Stimulated activated naive B cell treated with anti-CD40 and anti-IgM and Interleukin-4, amounts not matched to agents 10 μg/mL and 1 μg/mL and 100 μg/mL, for 72 hours (primary cell): ENCODE measurements at regions not wholly inside any gene's neighbourhood (a gene's known extent, or its start where the extent isn't known, plus 50 kb on each side); places are given as distances from the start of the nearest gene placed in this dataset.
"Not testable (repeated sequence)": the region's sequence is repeated elsewhere in the genome, so short reads cannot be mapped to it uniquely, and the experiment has no call there.

Experiments used
- ATAC-seq, 2 donors: fragments of 150-1000 bp; cut with Tn5 transposase; replicated peaks; 2 replicates each; pipeline ENCODE4 v1.10.0; 2021; ENCODE audit warnings: moderate library complexity in 1 of 2
- DNase-seq: peaks from one replicate; pipeline ENCODE4 v3.0.0; 2021
- H3K27ac Mint-ChIP-seq: one replicate; pipeline ENCODE4 v1.8.0; 2022; ENCODE audit warnings: mild to moderate bottlenecking, mixed read lengths
- H3K27me3 Mint-ChIP-seq, 2 donors: one replicate each; pipeline ENCODE4 v1.8.0; 2022; ENCODE audit warnings: mixed read lengths in 2 of 2
- H3K36me3 Mint-ChIP-seq, 2 donors: one replicate each; pipeline ENCODE4 v1.8.0; 2022; ENCODE audit warnings: mixed read lengths in 2 of 2, mild to moderate bottlenecking in 1 of 2
- H3K4me1 Mint-ChIP-seq, 2 donors: one replicate each; pipeline ENCODE4 v1.8.0; 2022; ENCODE audit warnings: mixed read lengths in 2 of 2, mild to moderate bottlenecking in 1 of 2
- H3K4me3 Mint-ChIP-seq, 2 donors: one replicate each; pipeline ENCODE4 v1.8.0; 2022; ENCODE audit warnings: mild to moderate bottlenecking in 2 of 2, mixed read lengths in 2 of 2, moderate library complexity in 1 of 2
- H3K9me3 Mint-ChIP-seq, 2 donors: one replicate each; pipeline ENCODE4 v1.8.0; 2022; ENCODE audit warnings: mixed read lengths in 2 of 2, mild to moderate bottlenecking in 1 of 2

DNA sequence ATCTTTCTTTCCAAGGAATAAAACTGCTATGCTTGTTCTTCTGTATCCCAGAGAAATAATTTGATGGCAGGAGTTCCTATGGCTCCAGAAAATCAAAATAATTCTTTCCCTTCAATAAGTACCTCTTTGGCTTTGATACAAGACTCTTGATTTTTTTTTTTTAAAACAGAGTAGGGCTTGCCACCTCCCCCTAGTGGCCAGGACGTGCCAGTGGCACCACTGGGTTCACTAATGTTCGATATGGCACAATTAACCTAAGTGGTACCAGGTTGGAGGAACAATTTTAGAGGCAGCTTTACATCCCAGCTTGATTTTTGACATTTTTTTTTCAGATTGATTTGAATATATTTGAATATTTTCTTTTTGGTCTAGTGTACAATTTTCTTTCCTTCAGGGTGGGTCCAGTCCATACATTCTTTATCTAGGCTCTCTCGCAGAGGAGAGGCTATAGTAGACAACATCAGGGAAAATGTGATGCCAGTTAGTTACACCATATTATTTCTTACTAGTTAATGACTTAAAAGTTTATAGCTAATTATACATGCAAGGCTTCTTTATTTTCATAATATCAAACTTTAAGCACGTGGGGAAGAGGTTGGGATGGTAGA is 330.9 kb downstream of the S1PR1 start:
- ATAC-seq (peak; percentile 80 to 84), DNase-seq (peak; percentile 23)
- peaks cover 10 to 17% of the 10 kb centered on the region in 2 donors for H3K27me3 Mint-ChIP-seq

DNA sequence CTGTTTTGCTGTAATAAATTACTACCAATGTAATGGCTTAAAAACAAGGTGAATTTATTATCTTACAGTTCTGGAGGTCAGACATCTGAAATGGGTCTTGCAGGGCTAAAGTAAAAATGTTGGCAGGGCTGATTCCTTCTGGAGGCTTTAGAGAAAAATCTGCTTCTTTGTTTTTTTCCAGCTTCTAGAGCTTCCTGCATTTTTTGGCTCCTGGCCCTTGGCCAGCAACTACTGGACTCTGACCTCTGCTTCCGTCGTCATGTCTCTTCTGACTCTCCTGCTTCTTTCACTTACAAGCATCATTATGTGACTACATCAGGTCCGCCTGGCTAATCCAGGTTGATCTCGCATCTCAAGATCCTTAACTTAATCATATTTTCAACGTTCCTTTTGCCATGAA is 350.9 kb downstream of the S1PR1 start:
- ATAC-seq (no peak), DNase-seq (no peak)
- peaks cover 6 to 17% of the 10 kb centered on the region in 2 donors for H3K27me3 Mint-ChIP-seq
- no peaks in the 10 kb centered on the region for H3K9me3 Mint-ChIP-seq
- H3K36me3 Mint-ChIP-seq = no peaks in the 10 kb centered on the region
- H3K4me3 Mint-ChIP-seq = no peak overlapping the region
- no peak overlapping the region for H3K27ac Mint-ChIP-seq
- no peaks in the 10 kb centered on the region for H3K4me1 Mint-ChIP-seq

More for the DNA sequence above, 330.9 kb downstream of the S1PR1 start:
- Mint-ChIP-seq H3K27ac (no peak overlapping the region), H3K4me3 (no peak overlapping the region), H3K36me3 (peaks cover 0 to 3% of the 10 kb centered on the region in 2 donors), H3K4me1 (no peaks in the 10 kb centered on the region), H3K9me3 (peaks cover 2 to 4% of the 10 kb centered on the region in 2 donors)

DNA sequence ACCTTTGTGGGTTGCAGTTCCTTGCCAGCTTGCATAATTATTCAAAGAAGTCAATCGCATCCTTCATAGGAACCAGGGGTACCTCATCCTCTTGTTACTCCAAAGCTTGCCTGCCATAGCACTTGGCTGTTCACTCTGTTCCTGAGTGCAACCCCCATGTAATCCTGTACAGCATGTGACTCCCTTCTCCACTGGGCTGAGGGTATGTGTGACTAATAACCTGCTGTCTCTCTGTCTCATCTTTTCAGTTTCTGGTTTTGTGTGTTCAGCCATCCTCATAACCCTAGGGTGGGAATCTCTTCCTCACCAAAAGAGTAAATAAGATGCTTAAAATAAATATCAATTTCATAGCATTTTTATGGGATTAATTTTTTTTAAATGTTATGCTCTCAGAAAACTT is 351.9 kb downstream of the S1PR1 start:
- DNase-seq = no peak
- no peaks in the 10 kb centered on the region for H3K4me1 Mint-ChIP-seq
- H3K27ac Mint-ChIP-seq = no peak overlapping the region
- ATAC-seq = no peak
- H3K27me3 Mint-ChIP-seq = peaks cover 6 to 9% of the 10 kb centered on the region in 2 donors
- no peaks in the 10 kb centered on the region for H3K9me3 Mint-ChIP-seq
- no peaks in the 10 kb centered on the region for H3K36me3 Mint-ChIP-seq
- no peak overlapping the region for H3K4me3 Mint-ChIP-seq

DNA sequence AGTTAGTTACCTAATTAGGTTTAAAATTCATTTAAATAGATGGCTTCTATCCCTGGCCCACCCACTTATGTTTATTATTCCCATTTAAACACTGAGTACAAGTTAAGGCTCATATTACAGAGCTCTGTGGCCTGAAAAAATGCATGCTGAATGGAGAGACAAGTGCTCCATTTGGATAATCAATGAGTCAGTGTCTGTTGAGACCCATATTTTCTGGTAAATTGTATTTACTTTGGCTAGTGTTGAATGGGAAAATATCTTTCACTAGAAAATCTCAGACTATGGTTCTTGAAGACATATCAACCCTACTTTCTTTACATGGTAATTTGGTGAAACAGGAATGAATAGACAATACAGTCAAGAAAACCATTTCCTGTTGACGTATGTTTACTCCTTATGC is 356.0 kb downstream of the S1PR1 start:
- DNase-seq (no peak), ATAC-seq (no peak)
- Mint-ChIP-seq H3K27me3 (peaks cover 6% of the 10 kb centered on the region in 2 donors), H3K4me1 (no peaks in the 10 kb centered on the region), H3K27ac (no peak overlapping the region), H3K4me3 (no peak overlapping the region), H3K9me3 (no peaks in the 10 kb centered on the region), H3K36me3 (no peaks in the 10 kb centered on the region)

DNA sequence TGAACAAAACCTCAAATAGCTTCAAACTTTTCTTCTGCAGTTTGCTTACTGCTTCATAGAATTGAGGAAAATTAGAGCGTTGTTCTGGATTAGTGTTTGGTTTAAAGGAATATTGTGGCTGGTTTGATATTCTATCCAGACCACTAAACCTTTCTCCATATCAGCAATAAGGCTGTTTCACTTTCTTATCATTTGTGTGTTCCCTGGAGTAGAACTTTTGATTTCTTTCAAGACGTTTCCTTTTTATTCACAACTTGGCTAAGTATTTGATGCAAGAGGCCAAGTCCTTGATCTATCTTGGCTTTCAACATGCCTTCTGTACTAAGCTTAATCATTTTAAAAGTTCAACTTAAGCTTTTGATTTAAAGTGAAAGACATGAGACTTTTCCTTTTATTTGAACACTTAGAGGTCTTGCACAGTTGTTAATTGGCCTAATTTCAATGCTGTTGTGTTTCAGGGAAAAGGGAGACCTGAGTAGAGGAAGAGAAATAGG is 359.1 kb downstream of the S1PR1 start:
- no peak for ATAC-seq
- no peak for DNase-seq
- H3K27ac Mint-ChIP-seq = no peak overlapping the region
- no peak overlapping the region for H3K4me3 Mint-ChIP-seq
- H3K4me1 Mint-ChIP-seq = no peaks in the 10 kb centered on the region
- H3K36me3 Mint-ChIP-seq = no peaks in the 10 kb centered on the region
- no peaks in the 10 kb centered on the region for H3K27me3 Mint-ChIP-seq
- H3K9me3 Mint-ChIP-seq = no peaks in the 10 kb centered on the region

DNA sequence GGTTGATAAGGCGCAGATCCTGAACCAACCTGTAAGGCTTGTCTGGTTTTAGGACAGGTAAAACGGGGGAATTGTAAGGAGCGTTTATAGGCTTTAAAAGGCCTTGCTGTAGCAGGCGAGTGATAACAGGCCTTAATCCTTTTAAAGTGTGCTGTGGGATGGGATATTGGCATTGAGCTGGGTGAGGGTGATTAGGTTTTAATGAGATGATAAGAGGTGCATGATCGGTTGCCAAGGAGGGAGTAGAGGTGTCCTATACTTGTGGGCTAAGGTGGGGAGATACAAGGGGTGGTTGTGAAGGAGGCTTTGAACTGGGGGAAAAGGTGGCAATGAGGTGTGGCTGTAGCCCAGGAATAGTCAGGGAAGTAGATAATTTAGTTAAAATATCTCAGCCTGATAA is 363.8 kb downstream of the S1PR1 start:
- DNase-seq, H3K9me3 Mint-ChIP-seq, H3K27ac Mint-ChIP-seq, H3K4me3 Mint-ChIP-seq, H3K36me3 Mint-ChIP-seq, H3K4me1 Mint-ChIP-seq, ATAC-seq: not testable (repeated sequence)
- peaks cover 13 to 17% of the 10 kb centered on the region in 2 donors for H3K27me3 Mint-ChIP-seq

DNA sequence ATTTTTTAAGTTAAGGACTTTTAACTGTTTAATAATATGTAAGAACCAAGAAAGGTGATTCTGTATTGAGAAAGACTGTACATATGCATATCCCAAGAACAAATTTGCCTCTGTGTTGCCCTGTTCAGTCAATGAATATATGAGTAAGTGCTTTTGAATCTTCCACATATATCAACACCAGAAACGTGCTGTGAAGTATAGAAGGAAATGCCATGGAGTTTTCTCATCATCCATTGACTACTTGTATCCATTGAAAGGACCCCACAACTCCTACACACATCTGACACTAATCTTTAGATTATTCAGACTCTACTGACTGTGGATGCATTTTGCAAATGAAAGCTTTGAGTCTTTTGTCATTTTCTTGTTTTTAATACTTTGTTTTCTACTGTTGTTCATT is 366.9 kb downstream of the S1PR1 start:
- Mint-ChIP-seq H3K27ac (no peak overlapping the region), H3K36me3 (no peaks in the 10 kb centered on the region), H3K4me1 (no peaks in the 10 kb centered on the region), H3K27me3 (peaks cover 16 to 23% of the 10 kb centered on the region in 2 donors), H3K4me3 (no peak overlapping the region), H3K9me3 (no peaks in the 10 kb centered on the region)
- no peak for ATAC-seq
- DNase-seq = no peak

DNA sequence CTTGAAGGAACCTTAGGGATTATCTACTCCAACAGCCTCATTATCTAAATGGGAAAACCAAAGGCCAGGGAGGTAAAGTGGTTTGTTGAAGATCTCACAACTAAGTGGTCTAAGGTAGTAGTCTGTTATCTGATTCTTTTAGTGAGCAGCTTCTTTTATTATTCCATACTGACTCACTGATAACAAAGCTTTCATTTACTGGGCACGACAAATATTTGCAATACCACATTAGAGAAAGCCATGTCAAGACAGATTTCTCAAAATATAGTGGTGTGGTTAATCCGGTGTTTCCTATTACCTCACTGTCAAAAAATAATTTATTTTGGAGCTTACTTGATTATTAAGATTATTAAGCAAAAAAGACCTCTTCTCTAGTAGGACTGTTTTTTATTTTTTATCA is 369.1 kb downstream of the S1PR1 start:
- H3K27me3 Mint-ChIP-seq = peaks cover 16 to 23% of the 10 kb centered on the region in 2 donors
- no peak overlapping the region for H3K4me3 Mint-ChIP-seq
- peaks cover 0 to 2% of the 10 kb centered on the region in 2 donors for H3K36me3 Mint-ChIP-seq
- ATAC-seq (no peak), DNase-seq (no peak)
- H3K27ac Mint-ChIP-seq = no peak overlapping the region
- no peaks in the 10 kb centered on the region for H3K4me1 Mint-ChIP-seq
- peaks cover 1 to 11% of the 10 kb centered on the region in 2 donors for H3K9me3 Mint-ChIP-seq

DNA sequence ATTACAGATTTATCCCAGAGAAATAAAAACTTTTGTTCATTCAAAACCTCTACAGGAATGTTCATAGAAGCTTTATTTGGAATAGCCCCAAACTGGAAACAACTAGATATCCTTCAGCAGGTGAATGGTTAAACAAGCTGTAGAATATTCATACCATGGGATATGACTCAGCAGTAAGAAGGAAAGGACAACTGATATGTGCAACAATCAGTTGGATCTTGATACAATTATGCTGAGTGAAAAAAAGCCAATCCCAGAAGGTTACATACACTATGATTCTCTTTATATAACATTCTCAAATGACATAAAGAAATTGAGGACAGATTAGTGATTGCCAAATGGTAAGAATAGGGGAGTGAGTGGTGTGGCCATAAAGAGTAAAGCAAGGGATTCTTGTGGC is 376.7 kb downstream of the S1PR1 start:
- ATAC-seq = no peak
- H3K4me3 Mint-ChIP-seq = no peak overlapping the region
- no peaks in the 10 kb centered on the region for H3K4me1 Mint-ChIP-seq
- H3K36me3 Mint-ChIP-seq = peaks cover 0 to 2% of the 10 kb centered on the region in 2 donors
- H3K27ac Mint-ChIP-seq = no peak overlapping the region
- H3K27me3 Mint-ChIP-seq = no peaks in the 10 kb centered on the region
- H3K9me3 Mint-ChIP-seq = peaks cover 3 to 11% of the 10 kb centered on the region in 2 donors
- DNase-seq = no peak

DNA sequence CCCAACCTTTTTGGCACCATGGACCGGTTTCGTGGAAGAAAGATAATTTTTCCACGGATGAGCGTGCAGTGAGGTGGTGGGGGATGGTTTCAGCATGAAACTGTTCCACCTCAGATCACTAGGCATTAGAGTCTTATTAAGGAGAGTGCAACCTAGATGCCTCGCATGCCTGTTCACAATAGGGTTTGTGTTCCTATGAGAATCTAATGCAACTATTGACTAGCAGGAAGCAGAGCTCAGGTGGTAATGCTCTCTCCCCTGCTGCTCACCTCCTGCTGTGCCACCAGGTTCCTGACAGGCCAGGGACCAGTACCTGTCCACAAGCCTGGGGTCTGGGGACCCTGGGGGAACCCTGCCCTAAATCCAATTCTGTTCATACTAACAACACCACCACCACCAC is 377.8 kb downstream of the OLFM3 start:
- no peak overlapping the region for H3K4me3 Mint-ChIP-seq
- no peaks in the 10 kb centered on the region for H3K4me1 Mint-ChIP-seq
- ATAC-seq = no peak
- H3K27me3 Mint-ChIP-seq = peaks cover 0 to 9% of the 10 kb centered on the region in 2 donors
- no peak for DNase-seq
- H3K36me3 Mint-ChIP-seq = no peaks in the 10 kb centered on the region
- no peaks in the 10 kb centered on the region for H3K9me3 Mint-ChIP-seq
- H3K27ac Mint-ChIP-seq = no peak overlapping the region

DNA sequence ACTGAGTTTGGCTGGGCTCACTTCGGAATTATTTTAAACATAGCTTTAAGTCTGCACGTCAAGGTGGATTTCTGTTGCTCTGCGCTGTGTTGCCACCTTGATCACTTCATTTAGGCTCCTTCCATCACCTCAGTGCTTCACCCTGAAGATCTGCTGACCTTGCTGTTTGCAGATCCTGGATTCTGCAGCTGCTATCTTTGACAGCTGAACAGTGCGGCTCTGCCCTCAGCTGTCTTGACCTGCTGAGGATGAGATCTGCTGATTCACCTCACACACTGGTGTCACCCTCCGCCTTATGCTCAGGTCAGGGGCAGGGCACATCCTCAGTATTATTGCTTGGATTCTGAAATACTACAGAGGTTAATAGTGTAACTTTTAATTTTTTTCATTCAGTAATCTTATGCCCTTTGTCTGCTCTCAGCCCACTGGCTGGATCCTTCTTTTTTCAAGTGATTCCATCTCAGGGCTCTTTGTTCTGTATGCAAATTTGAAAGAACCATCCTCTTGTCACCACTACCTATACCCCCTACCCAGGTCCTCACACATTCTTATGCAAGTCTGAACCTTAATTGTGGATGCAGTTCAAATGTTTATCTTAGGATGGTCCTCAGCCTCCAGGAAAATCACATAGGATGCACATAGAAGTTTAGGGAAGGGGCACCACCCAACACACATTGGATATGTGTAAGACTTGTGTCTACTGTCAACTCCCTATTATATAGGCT is 364.0 kb downstream of the OLFM3 start:
- ATAC-seq (no peak), DNase-seq (no peak)
- Mint-ChIP-seq H3K4me3 (no peak overlapping the region), H3K9me3 (no peaks in the 10 kb centered on the region), H3K27me3 (no peaks in the 10 kb centered on the region), H3K36me3 (no peaks in the 10 kb centered on the region), H3K4me1 (no peaks in the 10 kb centered on the region), H3K27ac (no peak overlapping the region)

DNA sequence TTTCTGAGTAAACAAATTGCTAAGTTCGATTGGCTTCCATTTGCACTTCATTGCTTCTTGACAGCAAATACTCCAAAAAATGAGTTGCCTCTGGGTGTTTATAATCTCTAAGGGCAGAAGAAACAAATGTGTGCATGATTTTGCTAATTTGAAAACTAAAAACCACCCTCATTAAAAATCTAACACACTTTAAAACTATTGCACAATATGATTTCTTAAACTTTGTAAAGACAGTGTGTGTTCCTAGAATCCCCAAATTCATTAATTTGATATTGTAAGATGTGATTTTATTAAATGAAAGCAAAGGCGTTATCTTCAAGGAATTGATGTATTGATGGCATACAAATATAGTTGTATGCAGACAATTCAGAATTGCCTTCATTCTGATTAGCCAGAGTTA is 350.9 kb downstream of the OLFM3 start:
- no peaks in the 10 kb centered on the region for H3K27me3 Mint-ChIP-seq
- H3K36me3 Mint-ChIP-seq = no peaks in the 10 kb centered on the region
- no peaks in the 10 kb centered on the region for H3K9me3 Mint-ChIP-seq
- ATAC-seq = no peak
- DNase-seq = no peak
- no peaks in the 10 kb centered on the region for H3K4me1 Mint-ChIP-seq
- H3K27ac Mint-ChIP-seq = no peak overlapping the region
- H3K4me3 Mint-ChIP-seq = no peak overlapping the region

DNA sequence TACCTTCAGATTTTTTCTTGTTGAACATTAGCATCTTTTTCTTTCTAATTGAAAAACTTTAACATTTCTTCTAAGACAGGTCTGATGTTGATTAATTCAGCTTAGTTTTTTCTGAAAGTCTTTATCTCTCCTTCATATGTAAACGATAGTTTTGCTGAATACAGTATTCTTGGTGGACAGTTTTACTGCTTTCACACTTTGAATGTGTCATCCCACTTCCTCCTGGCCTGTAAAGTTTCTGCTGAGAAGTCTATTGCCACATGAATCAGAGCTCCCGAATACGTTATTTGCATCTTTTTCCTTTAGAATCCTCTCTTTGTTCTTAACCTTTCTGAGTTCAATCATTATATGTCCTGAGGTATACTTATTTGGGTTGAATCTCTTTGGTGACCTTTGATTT is 344.2 kb downstream of the OLFM3 start:
- no peak overlapping the region for H3K27ac Mint-ChIP-seq
- no peak for DNase-seq
- no peak for ATAC-seq
- H3K4me3 Mint-ChIP-seq = no peak overlapping the region
- H3K27me3 Mint-ChIP-seq = peaks cover 9 to 10% of the 10 kb centered on the region in 2 donors
- H3K9me3 Mint-ChIP-seq = peaks cover 9 to 11% of the 10 kb centered on the region in 2 donors
- peaks cover 3 to 6% of the 10 kb centered on the region in 2 donors for H3K36me3 Mint-ChIP-seq
- no peaks in the 10 kb centered on the region for H3K4me1 Mint-ChIP-seq

DNA sequence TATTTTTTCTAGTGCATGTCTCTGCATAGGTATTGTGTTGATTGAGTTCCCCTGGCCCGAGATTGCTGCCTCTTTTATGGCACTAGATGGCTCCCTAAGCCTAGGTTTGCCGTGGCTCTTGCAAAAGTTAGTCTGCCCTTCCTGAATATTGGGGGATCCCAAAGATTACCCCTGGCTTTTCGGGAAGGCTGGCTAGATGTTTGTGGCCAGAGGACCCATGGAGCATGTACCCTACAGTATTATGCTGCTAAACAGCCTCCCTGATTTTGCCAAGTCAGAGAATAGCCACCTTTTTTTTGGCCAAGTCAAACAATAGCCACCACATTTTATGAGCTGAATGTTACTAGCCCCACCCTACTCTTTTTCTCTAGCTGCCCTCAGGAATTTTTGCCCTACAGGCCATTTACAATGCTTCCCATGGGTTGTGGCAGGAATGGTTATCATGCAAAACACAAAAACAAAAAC is 343.2 kb downstream of the OLFM3 start:
- peaks cover 3 to 6% of the 10 kb centered on the region in 2 donors for H3K36me3 Mint-ChIP-seq
- no peak for DNase-seq
- peaks cover 9 to 11% of the 10 kb centered on the region in 2 donors for H3K9me3 Mint-ChIP-seq
- H3K27ac Mint-ChIP-seq = no peak overlapping the region
- peaks cover 9 to 10% of the 10 kb centered on the region in 2 donors for H3K27me3 Mint-ChIP-seq
- H3K4me3 Mint-ChIP-seq = no peak overlapping the region
- no peak for ATAC-seq
- H3K4me1 Mint-ChIP-seq = no peaks in the 10 kb centered on the region

DNA sequence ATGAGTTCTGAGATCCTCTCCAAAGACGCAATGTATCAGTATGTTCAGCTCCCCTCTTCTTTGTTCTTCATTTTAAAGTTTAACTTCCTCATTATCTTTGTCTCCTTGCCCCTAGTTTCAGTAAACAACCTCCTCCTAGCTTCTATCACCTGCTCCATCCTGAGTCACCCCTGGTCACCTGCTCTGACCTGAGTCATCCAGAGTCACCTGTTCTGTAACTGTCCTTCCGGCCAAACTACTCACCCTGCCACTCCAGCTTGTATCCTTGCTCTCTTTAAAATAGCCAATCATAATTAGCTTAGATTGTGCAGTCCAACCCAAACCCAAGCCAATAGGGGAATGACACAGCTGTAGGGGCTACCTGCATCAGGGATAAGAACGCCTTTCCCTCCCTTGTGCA is 332.0 kb downstream of the OLFM3 start:
- no peak for ATAC-seq
- Mint-ChIP-seq H3K4me1 (no peaks in the 10 kb centered on the region), H3K27ac (no peak overlapping the region), H3K4me3 (no peak overlapping the region), H3K36me3 (no peaks in the 10 kb centered on the region), H3K9me3 (peaks cover 9 to 16% of the 10 kb centered on the region in 2 donors), H3K27me3 (no peaks in the 10 kb centered on the region)
- DNase-seq = no peak
